ENCODE measurements at regions not wholly inside any gene's neighbourhood (a gene's known extent, or its start where the extent isn't known, plus 50 kb on each side); places are given as distances from the start of the nearest gene placed in this dataset.

DNA sequence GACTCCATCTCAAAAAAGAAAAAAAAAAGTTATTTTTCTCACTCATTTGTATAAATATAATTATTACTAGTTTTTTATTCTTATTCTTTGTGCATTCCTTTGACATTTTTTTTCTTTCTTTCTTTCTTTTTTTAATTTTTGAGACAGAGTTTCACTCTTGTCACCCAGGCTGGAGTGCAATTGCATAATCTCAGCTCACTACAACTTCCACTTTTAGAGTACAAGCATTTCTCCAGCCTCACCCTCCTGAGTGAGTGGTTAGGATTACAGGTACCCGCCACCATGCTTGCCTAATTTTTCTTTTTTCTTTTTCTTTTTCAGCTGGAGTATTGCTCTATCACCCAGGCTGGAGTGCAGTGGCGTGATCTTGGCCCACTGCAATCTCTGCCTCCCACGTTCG lies 51.4 kb upstream of the JARID2 start:
- Histone ChIP-seq H3K9me3 (ENCODE audit: control insufficient read depth, insufficient read depth, low read length) (no peaks in the 10 kb centered on the region), H3F3A (ENCODE audit: control insufficient read depth, insufficient read depth) (no peaks in the 10 kb centered on the region), H3K27ac (ENCODE audit: low read depth, low read length) (no peak overlapping the region), H3K4me3 (ENCODE audit: low read length) (no peak overlapping the region), H4K20me1 (ENCODE audit: control insufficient read depth, insufficient read depth, low read depth, low read length) (no peaks in the 10 kb centered on the region), H3K9me2 (replicated peaks; ENCODE audit: control insufficient read depth, low read length) (no peaks in the 10 kb centered on the region), H3K27me3 (ENCODE audit: control insufficient read depth, low read length) (0 out of 2 replicates have a peak, but pooled peaks cover 2% of the 10 kb centered on the region), H3K4me2 (ENCODE audit: low read length) (no peak overlapping the region), H3K79me2 (ENCODE audit: control insufficient read depth, low read length) (no peaks in the 10 kb centered on the region), H3K36me3 (ENCODE audit: control insufficient read depth, low read length) (no peaks in the 10 kb centered on the region), H3K4me1 (ENCODE audit: control insufficient read depth, low read length) (no peaks in the 10 kb centered on the region)
- TF ChIP-seq, protein P1, sequence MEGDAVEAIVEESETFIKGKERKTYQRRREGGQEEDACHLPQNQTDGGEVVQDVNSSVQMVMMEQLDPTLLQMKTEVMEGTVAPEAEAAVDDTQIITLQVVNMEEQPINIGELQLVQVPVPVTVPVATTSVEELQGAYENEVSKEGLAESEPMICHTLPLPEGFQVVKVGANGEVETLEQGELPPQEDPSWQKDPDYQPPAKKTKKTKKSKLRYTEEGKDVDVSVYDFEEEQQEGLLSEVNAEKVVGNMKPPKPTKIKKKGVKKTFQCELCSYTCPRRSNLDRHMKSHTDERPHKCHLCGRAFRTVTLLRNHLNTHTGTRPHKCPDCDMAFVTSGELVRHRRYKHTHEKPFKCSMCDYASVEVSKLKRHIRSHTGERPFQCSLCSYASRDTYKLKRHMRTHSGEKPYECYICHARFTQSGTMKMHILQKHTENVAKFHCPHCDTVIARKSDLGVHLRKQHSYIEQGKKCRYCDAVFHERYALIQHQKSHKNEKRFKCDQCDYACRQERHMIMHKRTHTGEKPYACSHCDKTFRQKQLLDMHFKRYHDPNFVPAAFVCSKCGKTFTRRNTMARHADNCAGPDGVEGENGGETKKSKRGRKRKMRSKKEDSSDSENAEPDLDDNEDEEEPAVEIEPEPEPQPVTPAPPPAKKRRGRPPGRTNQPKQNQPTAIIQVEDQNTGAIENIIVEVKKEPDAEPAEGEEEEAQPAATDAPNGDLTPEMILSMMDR (IDR thresholded peaks at IDR 0.05; ENCODE audit: low read depth, low read length, poor library complexity, severe bottlenecking) = no peak
- no peak for TF ChIP-seq EZH2phosphoT487 (IDR thresholded peaks at IDR 0.05; ENCODE audit: borderline replicate concordance, low read length)
